ENCODE measurements at regions not wholly inside any gene's neighbourhood (a gene's known extent, or its start where the extent isn't known, plus 50 kb on each side); places are given as distances from the start of the nearest gene placed in this dataset.
"Not testable (repeated sequence)": the region's sequence is repeated elsewhere in the genome, so short reads cannot be mapped to it uniquely, and the experiment has no call there.

- peak overlapping the region; percentile 78 for H3K27ac Mint-ChIP-seq
- no peaks in the 10 kb centered on the region for H3K36me3 Mint-ChIP-seq
- no peak overlapping the region for H3K4me3 Mint-ChIP-seq
- DNase-seq (ENCODE audit: low spot score in 2 of 2, unreplicated experiment in 2 of 2): no peak
- TF ChIP-seq, protein P1, sequence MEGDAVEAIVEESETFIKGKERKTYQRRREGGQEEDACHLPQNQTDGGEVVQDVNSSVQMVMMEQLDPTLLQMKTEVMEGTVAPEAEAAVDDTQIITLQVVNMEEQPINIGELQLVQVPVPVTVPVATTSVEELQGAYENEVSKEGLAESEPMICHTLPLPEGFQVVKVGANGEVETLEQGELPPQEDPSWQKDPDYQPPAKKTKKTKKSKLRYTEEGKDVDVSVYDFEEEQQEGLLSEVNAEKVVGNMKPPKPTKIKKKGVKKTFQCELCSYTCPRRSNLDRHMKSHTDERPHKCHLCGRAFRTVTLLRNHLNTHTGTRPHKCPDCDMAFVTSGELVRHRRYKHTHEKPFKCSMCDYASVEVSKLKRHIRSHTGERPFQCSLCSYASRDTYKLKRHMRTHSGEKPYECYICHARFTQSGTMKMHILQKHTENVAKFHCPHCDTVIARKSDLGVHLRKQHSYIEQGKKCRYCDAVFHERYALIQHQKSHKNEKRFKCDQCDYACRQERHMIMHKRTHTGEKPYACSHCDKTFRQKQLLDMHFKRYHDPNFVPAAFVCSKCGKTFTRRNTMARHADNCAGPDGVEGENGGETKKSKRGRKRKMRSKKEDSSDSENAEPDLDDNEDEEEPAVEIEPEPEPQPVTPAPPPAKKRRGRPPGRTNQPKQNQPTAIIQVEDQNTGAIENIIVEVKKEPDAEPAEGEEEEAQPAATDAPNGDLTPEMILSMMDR (IDR thresholded peaks at IDR 0.05; ENCODE audit: unreplicated experiment): no peak
- H3K9me3 Mint-ChIP-seq: no peaks in the 10 kb centered on the region
- H3K4me1 Mint-ChIP-seq: peaks cover 42% of the 10 kb centered on the region
- peaks cover 2% of the 10 kb centered on the region for H3K27me3 Mint-ChIP-seq (ENCODE audit: low read depth)
Measured at GRCh38 chr9:82487935-82488312, 499.4 kb downstream of the SPATA31D1 start.

- H3K4me1 Mint-ChIP-seq: peaks cover 44% of the 10 kb centered on the region
- TF ChIP-seq, protein P1 (IDR thresholded peaks at IDR 0.05; ENCODE audit: unreplicated experiment): no peak
- no peaks in the 10 kb centered on the region for H3K9me3 Mint-ChIP-seq
- peaks cover 2% of the 10 kb centered on the region for H3K27me3 Mint-ChIP-seq (ENCODE audit: low read depth)
- H3K27ac Mint-ChIP-seq: peak overlapping the region; percentile 87
- no peak for DNase-seq (ENCODE audit: low spot score in 2 of 2, unreplicated experiment in 2 of 2)
- H3K4me3 Mint-ChIP-seq: no peak overlapping the region
- no peaks in the 10 kb centered on the region for H3K36me3 Mint-ChIP-seq
Measured at GRCh38 chr9:82488313-82489200, 500.0 kb downstream of the SPATA31D1 start.

DNA sequence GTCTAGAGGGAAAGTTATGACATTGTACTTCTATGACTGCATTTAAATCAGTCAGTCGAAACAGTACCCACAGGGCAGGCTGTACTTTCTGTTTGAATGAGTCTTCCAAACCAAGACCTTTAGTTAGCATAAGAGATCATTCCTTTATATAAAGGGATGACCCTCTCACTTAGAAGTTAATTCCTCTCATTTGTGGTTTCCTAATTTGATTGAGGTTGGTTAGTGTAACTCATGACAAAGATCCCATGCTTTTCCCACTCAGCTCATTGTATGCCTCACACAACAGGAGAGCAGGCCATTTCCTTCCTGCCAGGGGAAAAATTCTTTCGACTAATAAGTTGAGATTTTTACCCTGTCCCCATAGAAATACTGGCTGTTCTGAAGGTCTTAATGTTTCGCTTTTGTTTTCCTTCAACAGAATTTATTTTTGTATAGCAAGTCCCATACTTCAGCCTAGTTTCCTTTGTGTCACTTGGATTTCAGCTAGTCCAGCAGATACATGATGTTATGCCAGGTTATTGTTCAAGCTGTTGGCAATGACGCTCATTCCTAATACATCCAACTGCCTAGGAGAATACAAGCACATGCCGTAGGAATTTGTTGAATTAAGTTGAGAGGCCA is 500.7 kb downstream of the SPATA31D1 start:
- no peaks in the 10 kb centered on the region for H3K36me3 Mint-ChIP-seq
- no peak overlapping the region for H3K4me3 Mint-ChIP-seq
- H3K27me3 Mint-ChIP-seq (ENCODE audit: low read depth): peaks cover 2% of the 10 kb centered on the region
- TF ChIP-seq, protein P1 (IDR thresholded peaks at IDR 0.05; ENCODE audit: unreplicated experiment): no peak
- DNase-seq (ENCODE audit: low spot score in 2 of 2, unreplicated experiment in 2 of 2): no peak
- no peaks in the 10 kb centered on the region for H3K9me3 Mint-ChIP-seq
- peak overlapping the region; percentile 87 for H3K27ac Mint-ChIP-seq
- H3K4me1 Mint-ChIP-seq: peaks cover 44% of the 10 kb centered on the region

GRCh38 chr9:82490019-82490499 is 501.5 kb downstream of the SPATA31D1 start:
- Mint-ChIP-seq H3K27ac (peak overlapping the region; percentile 87), H3K4me1 (peaks cover 44% of the 10 kb centered on the region), H3K9me3 (peaks cover 6% of the 10 kb centered on the region), H3K4me3 (no peak overlapping the region), H3K27me3 (ENCODE audit: low read depth) (peaks cover 2% of the 10 kb centered on the region), H3K36me3 (no peaks in the 10 kb centered on the region)
- TF ChIP-seq, protein P1 (IDR thresholded peaks at IDR 0.05; ENCODE audit: unreplicated experiment): no peak
- no peak for DNase-seq (ENCODE audit: low spot score in 2 of 2, unreplicated experiment in 2 of 2)

DNA sequence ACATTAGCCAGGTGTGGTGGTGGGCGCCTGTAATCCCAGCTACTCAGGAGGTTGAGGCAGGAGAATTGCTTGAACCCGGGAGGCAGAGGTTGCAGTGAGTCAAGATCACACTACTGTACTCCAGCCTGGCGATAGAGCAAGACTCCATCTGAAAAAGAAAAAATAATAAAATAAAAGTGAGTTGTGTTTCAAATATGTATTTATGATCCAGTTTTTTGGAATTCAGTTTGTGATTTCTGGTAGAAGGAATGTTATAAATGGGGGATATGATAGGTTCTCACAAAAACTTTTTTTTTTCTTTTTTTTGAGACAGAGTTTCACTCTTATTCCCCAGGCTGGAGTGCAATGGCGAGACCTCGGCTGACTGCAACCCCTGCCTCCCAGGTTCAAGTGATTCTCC is 502.2 kb downstream of the SPATA31D1 start:
- not testable (repeated sequence) for H3K4me3 Mint-ChIP-seq; H3K27me3 Mint-ChIP-seq (ENCODE audit: low read depth); DNase-seq (ENCODE audit: low spot score in 2 of 2, unreplicated experiment in 2 of 2); H3K36me3 Mint-ChIP-seq; H3K9me3 Mint-ChIP-seq
- Mint-ChIP-seq H3K27ac (peak overlapping the region; percentile 87), H3K4me1 (peaks cover 44% of the 10 kb centered on the region)

DNA sequence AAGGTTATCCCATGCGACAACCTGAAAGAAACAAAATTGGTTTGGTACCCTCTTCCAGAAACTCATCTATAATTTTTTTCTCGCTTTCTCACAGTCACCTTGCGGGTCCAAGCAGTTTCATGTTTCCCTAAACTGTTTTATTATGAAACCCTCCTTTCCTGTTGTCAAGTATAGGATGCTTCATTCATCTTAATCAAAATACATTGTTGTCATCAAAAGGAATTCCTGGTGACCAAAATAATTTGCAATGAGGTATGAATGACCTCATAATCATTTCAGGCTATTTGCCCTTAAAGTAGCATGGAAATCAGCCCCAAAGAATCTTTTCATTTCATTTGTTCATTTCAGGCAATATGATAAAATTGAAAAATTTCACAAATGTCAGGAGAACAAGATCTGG is 503.0 kb downstream of the SPATA31D1 start:
- peaks cover 44% of the 10 kb centered on the region for H3K4me1 Mint-ChIP-seq
- no peaks in the 10 kb centered on the region for H3K27me3 Mint-ChIP-seq (ENCODE audit: low read depth)
- peaks cover 12% of the 10 kb centered on the region for H3K9me3 Mint-ChIP-seq
- no peak overlapping the region for H3K4me3 Mint-ChIP-seq
- H3K36me3 Mint-ChIP-seq: peaks cover 2% of the 10 kb centered on the region
- TF ChIP-seq, protein P1 (IDR thresholded peaks at IDR 0.05; ENCODE audit: unreplicated experiment): no peak
- no peak for DNase-seq (ENCODE audit: low spot score in 2 of 2, unreplicated experiment in 2 of 2)
- peak overlapping the region; percentile 24 for H3K27ac Mint-ChIP-seq

All from mesothelial cell of epicardium (in vitro differentiated cells).